ENCODE measurements at regions not wholly inside any gene's neighbourhood (a gene's known extent, or its start where the extent isn't known, plus 50 kb on each side); places are given as distances from the start of the nearest gene placed in this dataset.

GRCh38 chr3:164302622-164303021, 775.7 kb downstream of the SI start:
- TF ChIP-seq MXI1 (IDR thresholded peaks at IDR 0.05; ENCODE audit: low read depth, low read length) (no peak), GATA2 (CRISPR knock-in tag; IDR thresholded peaks at IDR 0.05) (no peak), FOXM1 (IDR thresholded peaks at IDR 0.05; ENCODE audit: low read depth) (no peak), CTCF (IDR thresholded peaks at IDR 0.05) (no peak), RFX5 (IDR thresholded peaks at IDR 0.05; ENCODE audit: low read length) (no peak), USF1 (IDR thresholded peaks at IDR 0.05; ENCODE audit: borderline replicate concordance, low read depth) (no peak), FOXJ3 (CRISPR knock-in tag; IDR thresholded peaks at IDR 0.05) (no peak), JUND (IDR thresholded peaks at IDR 0.05) (no peak), SIN3A (IDR thresholded peaks at IDR 0.05; ENCODE audit: borderline replicate concordance, low read depth, low read length) (no peak), USF2 (IDR thresholded peaks at IDR 0.05; ENCODE audit: borderline replicate concordance, low read depth, low read length) (no peak)

All from SK-N-SH (cell line).